ENCODE measurements at regions not wholly inside any gene's neighbourhood (a gene's known extent, or its start where the extent isn't known, plus 50 kb on each side); places are given as distances from the start of the nearest gene placed in this dataset.

- peak; percentile 89 for TF ChIP-seq MITF (IDR thresholded peaks at IDR 0.05)
- peak; percentile 49 for TF ChIP-seq GABPA (tag; conservative IDR thresholded peaks at IDR 0.05; ENCODE audit: low read depth)
- no peak for TF ChIP-seq ATF1 (CRISPR knock-in tag; IDR thresholded peaks at IDR 0.05)
- TF ChIP-seq ATF1 (tag; IDR thresholded peaks at IDR 0.05), result peak; percentile 78
- no peak for TF ChIP-seq ZNF444 (CRISPR knock-in tag; IDR thresholded peaks at IDR 0.05)
- no peak for TF ChIP-seq BRD9 (IDR thresholded peaks at IDR 0.05; ENCODE audit: low read depth, partially characterized antibody)
- no peak for TF ChIP-seq GMEB1 (CRISPR knock-in tag; IDR thresholded peaks at IDR 0.05)
- TF ChIP-seq ZNF24 (IDR thresholded peaks at IDR 0.05), result no peak; the same call in 1 of the 2 replicates
- TF ChIP-seq HBP1 (CRISPR knock-in tag; IDR thresholded peaks at IDR 0.05), result no peak
- TF ChIP-seq MYNN (IDR thresholded peaks at IDR 0.05), result no peak
- no peak for TF ChIP-seq MYNN (CRISPR knock-in tag; IDR thresholded peaks at IDR 0.05)
- TF ChIP-seq HOXB6 (CRISPR knock-in tag; IDR thresholded peaks at IDR 0.05; ENCODE audit: borderline replicate concordance), result no peak
- 0 out of 2 replicates have a peak, but pooled peaks have one; percentile 4 for TF ChIP-seq ATF4 (CRISPR knock-in tag; IDR thresholded peaks at IDR 0.05)
- peak; percentile 53; the same call in 1 of the 2 replicates for TF ChIP-seq ARID1B (IDR thresholded peaks at IDR 0.05)
- no peak for TF ChIP-seq NR2F6 (CRISPR knock-in tag; IDR thresholded peaks at IDR 0.05)
- TF ChIP-seq PHB2 (IDR thresholded peaks at IDR 0.05; ENCODE audit: low read depth), result no peak
- TF ChIP-seq SRSF1 (IDR thresholded peaks at IDR 0.05; ENCODE audit: low read depth, low read length), result no peak
- peak; percentile 56; the same call in 1 of the 2 replicates for TF ChIP-seq ZBTB33 (CRISPR knock-in tag; IDR thresholded peaks at IDR 0.05)
- no peak for TF ChIP-seq CHD2 (IDR thresholded peaks at IDR 0.05; ENCODE audit: low read depth, low read length)
Measured at GRCh38 chr6:157764178-157765068, 58.6 kb upstream of the SNX9 start (continued).

Measured in K562 (cell line).